ENCODE measurements at regions not wholly inside any gene's neighbourhood (a gene's known extent, or its start where the extent isn't known, plus 50 kb on each side); places are given as distances from the start of the nearest gene placed in this dataset.
A peak's percentile ranks its signal among the peaks of the same experiment; 100 is the strongest.

DNA sequence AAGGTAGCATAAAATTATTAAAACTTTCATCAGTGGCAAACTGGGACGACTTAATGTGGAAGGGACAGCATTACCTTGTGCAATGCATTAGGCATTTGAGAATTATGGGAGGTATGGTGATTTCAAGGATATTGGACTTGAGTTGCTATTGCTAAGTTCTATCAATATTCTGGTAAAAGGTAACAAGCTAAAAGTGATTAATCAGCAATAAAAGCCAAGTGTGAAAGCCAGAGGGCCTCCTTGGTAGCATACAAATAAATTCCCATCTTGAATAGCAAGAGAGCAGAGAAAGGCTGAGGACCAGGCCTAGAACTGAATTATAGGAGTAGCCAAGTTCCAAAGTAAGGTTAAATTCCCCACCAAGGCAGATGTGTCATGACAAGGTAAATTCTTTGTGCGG, 74.2 kb upstream of the KCNH7 start:
- Histone ChIP-seq H4K91ac (ENCODE audit: low read depth, low read length) (no peak overlapping the region), H2BK120ac (ENCODE audit: insufficient read depth, low read length, poor library complexity) (no peak overlapping the region), H3K4me1 (ENCODE audit: control insufficient read depth in 1 of 2, insufficient read depth in 2 of 2, low read length in 2 of 2) (no peaks in the 10 kb centered on the region), H4K8ac (ENCODE audit: low read depth, low read length) (no peak overlapping the region), H2AFZ (ENCODE audit: insufficient read depth, low read length, poor library complexity) (no peak overlapping the region), H4K12ac (ENCODE audit: low read depth, low read length) (no peak overlapping the region), H3K4ac (ENCODE audit: low read depth, low read length) (no peak overlapping the region), H2AK5ac (ENCODE audit: low read length) (no peak overlapping the region), H3K27ac (ENCODE audit: low read depth, low read length) (no peak overlapping the region), H3K4me2 (ENCODE audit: low read length) (no peak overlapping the region), H3K14ac (ENCODE audit: low read length) (no peak overlapping the region), H2BK12ac (ENCODE audit: low read length) (no peak overlapping the region), H3K9ac (ENCODE audit: low read length) (no peak overlapping the region), H3K9me3 (ENCODE audit: insufficient read depth, low read depth, low read length) (no peaks in the 10 kb centered on the region), H3K23ac (ENCODE audit: low read length) (no peak overlapping the region), H2BK5ac (ENCODE audit: low read depth, low read length, poor library complexity) (no peak overlapping the region), H3K36me3 (ENCODE audit: control insufficient read depth in 1 of 2, insufficient read depth in 2 of 2, low read length in 2 of 2) (no peaks in the 10 kb centered on the region), H3K27me3 (ENCODE audit: insufficient read depth, low read length) (no peaks in the 10 kb centered on the region), H3K79me2 (ENCODE audit: control insufficient read depth, insufficient read depth, low read length, poor library complexity) (no peaks in the 10 kb centered on the region), H3K18ac (ENCODE audit: low read length) (no peak overlapping the region), H3K79me1 (ENCODE audit: low read length) (no peaks in the 10 kb centered on the region), H3K4me3 (ENCODE audit: low read depth, low read length) (no peak overlapping the region)
- no CpG with 5 or more reads among the region's 2 CpGs for WGBS (ENCODE audit: extremely low coverage, insufficient coverage, insufficient read length)
- DNase-seq = peak in 1 of 2 donors; percentile 45

DNA sequence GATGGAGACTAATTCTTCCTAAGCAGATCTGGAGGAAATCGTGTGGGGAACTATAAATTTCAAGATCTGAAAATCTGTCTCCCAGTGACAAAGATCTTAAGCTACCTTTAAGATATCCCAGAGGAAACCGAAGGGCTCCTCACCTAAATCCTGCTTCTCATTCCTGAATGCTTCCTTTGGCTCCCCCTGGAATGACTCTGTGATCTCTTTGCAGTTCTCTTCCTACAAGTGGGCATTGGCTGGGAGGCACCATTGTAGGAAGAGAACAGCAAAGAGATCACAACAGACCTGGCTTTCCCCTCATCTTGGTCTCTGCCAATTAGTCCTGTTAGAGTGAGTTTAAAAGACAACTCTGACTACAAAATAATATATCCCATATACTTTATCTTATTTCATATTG, 70.0 kb upstream of the KCNH7 start:
- Histone ChIP-seq H4K12ac (ENCODE audit: low read depth, low read length) (no peak overlapping the region), H3K4me3 (ENCODE audit: low read depth, low read length) (no peak overlapping the region), H3K79me1 (ENCODE audit: low read length) (no peaks in the 10 kb centered on the region), H4K91ac (ENCODE audit: low read depth, low read length) (no peak overlapping the region), H3K9me3 (ENCODE audit: insufficient read depth, low read depth, low read length) (no peaks in the 10 kb centered on the region), H3K79me2 (ENCODE audit: control insufficient read depth, insufficient read depth, low read length, poor library complexity) (no peaks in the 10 kb centered on the region), H2AK5ac (ENCODE audit: low read length) (no peak overlapping the region), H3K9ac (ENCODE audit: low read length) (no peak overlapping the region), H3K4me2 (ENCODE audit: low read length) (no peak overlapping the region), H3K14ac (ENCODE audit: low read length) (no peak overlapping the region), H3K23ac (ENCODE audit: low read length) (no peak overlapping the region), H3K36me3 (ENCODE audit: control insufficient read depth in 1 of 2, insufficient read depth in 2 of 2, low read length in 2 of 2) (no peaks in the 10 kb centered on the region), H3K4ac (ENCODE audit: low read depth, low read length) (no peak overlapping the region), H3K27ac (ENCODE audit: low read depth, low read length) (no peak overlapping the region), H3K18ac (ENCODE audit: low read length) (no peak overlapping the region), H2BK120ac (ENCODE audit: insufficient read depth, low read length, poor library complexity) (no peak overlapping the region), H2AFZ (ENCODE audit: insufficient read depth, low read length, poor library complexity) (no peak overlapping the region), H4K8ac (ENCODE audit: low read depth, low read length) (no peak overlapping the region), H2BK5ac (ENCODE audit: low read depth, low read length, poor library complexity) (no peak overlapping the region), H2BK12ac (ENCODE audit: low read length) (no peak overlapping the region), H3K4me1 (ENCODE audit: control insufficient read depth in 1 of 2, insufficient read depth in 2 of 2, low read length in 2 of 2) (no peaks in the 10 kb centered on the region), H3K27me3 (ENCODE audit: insufficient read depth, low read length) (no peaks in the 10 kb centered on the region)
- no peak for DNase-seq
- WGBS (ENCODE audit: extremely low coverage, insufficient coverage, insufficient read length) = no CpG with 5 or more reads among the region's 2 CpGs

- Histone ChIP-seq H2BK120ac (ENCODE audit: insufficient read depth, low read length, poor library complexity) (no peak overlapping the region), H3K18ac (ENCODE audit: low read length) (no peak overlapping the region), H3K79me2 (ENCODE audit: control insufficient read depth, insufficient read depth, low read length, poor library complexity) (no peaks in the 10 kb centered on the region), H3K79me1 (ENCODE audit: low read length) (no peaks in the 10 kb centered on the region), H2BK12ac (ENCODE audit: low read length) (no peak overlapping the region), H3K9me3 (ENCODE audit: insufficient read depth, low read depth, low read length) (no peaks in the 10 kb centered on the region), H3K14ac (ENCODE audit: low read length) (no peak overlapping the region), H4K8ac (ENCODE audit: low read depth, low read length) (no peak overlapping the region), H3K4me2 (ENCODE audit: low read length) (no peak overlapping the region), H3K4me3 (ENCODE audit: low read depth, low read length) (no peak overlapping the region), H3K4me1 (ENCODE audit: control insufficient read depth in 1 of 2, insufficient read depth in 2 of 2, low read length in 2 of 2) (no peaks in the 10 kb centered on the region), H3K27ac (ENCODE audit: low read depth, low read length) (no peak overlapping the region), H3K4ac (ENCODE audit: low read depth, low read length) (no peak overlapping the region), H3K9ac (ENCODE audit: low read length) (no peak overlapping the region), H2BK5ac (ENCODE audit: low read depth, low read length, poor library complexity) (no peak overlapping the region), H2AFZ (ENCODE audit: insufficient read depth, low read length, poor library complexity) (no peak overlapping the region), H2AK5ac (ENCODE audit: low read length) (no peak overlapping the region), H4K12ac (ENCODE audit: low read depth, low read length) (no peak overlapping the region), H3K23ac (ENCODE audit: low read length) (no peak overlapping the region), H4K91ac (ENCODE audit: low read depth, low read length) (no peak overlapping the region), H3K36me3 (ENCODE audit: control insufficient read depth in 1 of 2, insufficient read depth in 2 of 2, low read length in 2 of 2) (no peaks in the 10 kb centered on the region), H3K27me3 (ENCODE audit: insufficient read depth, low read length) (no peaks in the 10 kb centered on the region)
- DNase-seq = peak; percentile 38 to 83
- no CpG with 5 or more reads among the region's 4 CpGs for WGBS (ENCODE audit: extremely low coverage, insufficient coverage, insufficient read length)
These were observed 52.2 kb upstream of the KCNH7 start for GRCh38 chr2:162890690-162891311.

- Histone ChIP-seq H3K23ac (ENCODE audit: low read length) (no peak overlapping the region), H4K12ac (ENCODE audit: low read depth, low read length) (no peak overlapping the region), H4K8ac (ENCODE audit: low read depth, low read length) (no peak overlapping the region), H3K79me1 (ENCODE audit: low read length) (no peaks in the 10 kb centered on the region), H2AK5ac (ENCODE audit: low read length) (no peak overlapping the region), H3K79me2 (ENCODE audit: control insufficient read depth, insufficient read depth, low read length, poor library complexity) (no peaks in the 10 kb centered on the region), H3K9ac (ENCODE audit: low read length) (no peak overlapping the region), H4K91ac (ENCODE audit: low read depth, low read length) (no peak overlapping the region), H3K14ac (ENCODE audit: low read length) (no peak overlapping the region), H3K18ac (ENCODE audit: low read length) (no peak overlapping the region), H3K4me1 (ENCODE audit: control insufficient read depth in 1 of 2, insufficient read depth in 2 of 2, low read length in 2 of 2) (no peaks in the 10 kb centered on the region), H2AFZ (ENCODE audit: insufficient read depth, low read length, poor library complexity) (no peak overlapping the region), H3K36me3 (ENCODE audit: control insufficient read depth in 1 of 2, insufficient read depth in 2 of 2, low read length in 2 of 2) (no peaks in the 10 kb centered on the region), H3K4ac (ENCODE audit: low read depth, low read length) (no peak overlapping the region), H3K27ac (ENCODE audit: low read depth, low read length) (no peak overlapping the region), H3K4me2 (ENCODE audit: low read length) (no peak overlapping the region), H3K27me3 (ENCODE audit: insufficient read depth, low read length) (no peaks in the 10 kb centered on the region), H3K9me3 (ENCODE audit: insufficient read depth, low read depth, low read length) (no peaks in the 10 kb centered on the region), H2BK5ac (ENCODE audit: low read depth, low read length, poor library complexity) (no peak overlapping the region), H2BK120ac (ENCODE audit: insufficient read depth, low read length, poor library complexity) (no peak overlapping the region), H2BK12ac (ENCODE audit: low read length) (no peak overlapping the region), H3K4me3 (ENCODE audit: low read depth, low read length) (no peak overlapping the region)
- no peak for DNase-seq
- WGBS (ENCODE audit: extremely low coverage, insufficient coverage, insufficient read length) = no CpG with 5 or more reads among the region's 3 CpGs
These were observed 50.1 kb upstream of the KCNH7 start for GRCh38 chr2:162888652-162889051.
